Liver (tissue), 8 donors: ENCODE measurements at regions not wholly inside any gene's neighbourhood (a gene's known extent, or its start where the extent isn't known, plus 50 kb on each side); places are given as distances from the start of the nearest gene placed in this dataset.

Source experiments
- DNase-seq: peaks from one replicate; pipeline ENCODE4 v3.0.0-alpha.2; 2017; ENCODE audit warnings: low spot score
- H3K27ac ChIP-seq, 2 donors: one replicate each; pipeline ENCODE4 v1.7.0; 2013; ENCODE audit warnings: inconsistent platforms in 2 of 2, low read length in 2 of 2, control low read depth in 1 of 2, low read depth in 1 of 2, mild to moderate bottlenecking in 1 of 2
- H3K27me3 ChIP-seq, 4 donors: one replicate each; pipeline versions ENCODE4 v1.6.1 to v1.7.0; 2013; ENCODE audit warnings: low read length in 3 of 4, inconsistent platforms in 1 of 4, mild to moderate bottlenecking in 1 of 4, moderate library complexity in 1 of 4; ENCODE audit not compliant: control insufficient read depth in 4 of 4, insufficient read depth in 4 of 4
- H3K36me3 ChIP-seq, 4 donors: one replicate each; pipeline versions ENCODE4 v1.6.1 to v1.7.0; 2013; ENCODE audit warnings: low read length in 3 of 4, mild to moderate bottlenecking in 3 of 4, low read depth in 1 of 4, moderate library complexity in 1 of 4; ENCODE audit not compliant: control insufficient read depth in 4 of 4, insufficient read depth in 3 of 4
- H3K4me1 ChIP-seq, 4 donors: one replicate each; pipeline versions ENCODE4 v1.6.1 to v1.7.0; 2013; ENCODE audit warnings: low read length in 3 of 4, mild to moderate bottlenecking in 3 of 4, moderate library complexity in 1 of 4; ENCODE audit not compliant: control insufficient read depth in 4 of 4, insufficient read depth in 4 of 4
- H3K4me3 ChIP-seq, 3 donors: one replicate each; pipeline versions ENCODE4 v1.6.1 to v1.7.0; 2013; ENCODE audit warnings: low read length in 3 of 3, control low read depth in 1 of 3, low read depth in 1 of 3, mild to moderate bottlenecking in 1 of 3
- H3K9ac ChIP-seq, 2 donors: one replicate each; pipeline ENCODE4 v1.7.0; 2013; ENCODE audit warnings: low read length in 2 of 2, mild to moderate bottlenecking in 2 of 2, moderate library complexity in 2 of 2, control low read depth in 1 of 2, low read depth in 1 of 2
- H3K9me3 ChIP-seq, 4 donors: one replicate each; pipeline versions ENCODE4 v1.6.1 to v1.7.0; 2013; ENCODE audit warnings: low read length in 3 of 4; ENCODE audit not compliant: control insufficient read depth in 4 of 4
- ATF3 ChIP-seq: IDR thresholded peaks from 2 replicates; pipeline ENCODE4 v1.6.1; 2016; ENCODE audit warnings: antibody characterized with exemption
- CTCF ChIP-seq: fragments of 150-350 bp; IDR thresholded peaks from 2 replicates; pipeline ENCODE4 v1.5.1; 2017; ENCODE audit warnings: improper control_type of control experiment, low read depth, low read length; ENCODE audit not compliant: missing input control
- EGR1 ChIP-seq, 2 donors: IDR thresholded peaks; 2 replicates each; pipeline ENCODE4 v1.6.1; 2016 to 2018; ENCODE audit warnings: antibody characterized with exemption in 2 of 2, low read depth in 2 of 2
- FOXA1 ChIP-seq: IDR thresholded peaks from 2 replicates; pipeline ENCODE4 v1.6.1; 2016; ENCODE audit warnings: antibody characterized with exemption
- FOXA2 ChIP-seq: IDR thresholded peaks from 2 replicates; pipeline ENCODE4 v1.6.1; 2016; ENCODE audit warnings: antibody characterized with exemption
- GABPA ChIP-seq, 2 donors: IDR thresholded peaks in 1 of 2; conservative IDR thresholded peaks in 1 of 2; 2 replicates each; pipeline ENCODE4 v1.6.1; 2016; ENCODE audit warnings: antibody characterized with exemption in 2 of 2, mild to moderate bottlenecking in 1 of 2, moderate library complexity in 1 of 2
- HNF4A ChIP-seq, 2 donors: conservative IDR thresholded peaks; 2 replicates each; pipeline ENCODE4 v1.6.1; 2016; ENCODE audit warnings: antibody characterized with exemption in 2 of 2, mild to moderate bottlenecking in 2 of 2
- HNF4G ChIP-seq: IDR thresholded peaks from 2 replicates; pipeline ENCODE4 v1.6.1; 2016; ENCODE audit warnings: antibody characterized with exemption
- JUND ChIP-seq, 2 donors: IDR thresholded peaks; 2 replicates each; pipeline ENCODE4 v1.6.1; 2016; ENCODE audit warnings: antibody characterized with exemption in 2 of 2
- MAX ChIP-seq: IDR thresholded peaks from 2 replicates; pipeline ENCODE4 v1.6.1; 2016; ENCODE audit warnings: antibody characterized with exemption
- NR2F2 ChIP-seq: IDR thresholded peaks from 2 replicates; pipeline ENCODE4 v1.6.1; 2016; ENCODE audit warnings: antibody characterized with exemption
- RAD21 ChIP-seq, 2 donors: IDR thresholded peaks; 2 replicates each; pipeline ENCODE4 v1.6.1; 2016; ENCODE audit warnings: antibody characterized with exemption in 2 of 2, mild to moderate bottlenecking in 2 of 2
- REST ChIP-seq: IDR thresholded peaks from 2 replicates; pipeline ENCODE4 v1.6.1; 2016; ENCODE audit warnings: antibody characterized with exemption, mild to moderate bottlenecking
- RXRA ChIP-seq, 2 donors: IDR thresholded peaks; 2 replicates each; pipeline ENCODE4 v1.6.1; 2017 to 2018; ENCODE audit warnings: antibody characterized with exemption in 2 of 2, mild to moderate bottlenecking in 1 of 2
- SP1 ChIP-seq: IDR thresholded peaks from 2 replicates; pipeline ENCODE4 v1.6.1; 2018; ENCODE audit warnings: antibody characterized with exemption, mild to moderate bottlenecking
- TAF1 ChIP-seq: conservative IDR thresholded peaks from 2 replicates; pipeline ENCODE4 v1.6.1; 2016; ENCODE audit warnings: antibody characterized with exemption, mild to moderate bottlenecking
- YY1 ChIP-seq: IDR thresholded peaks from 2 replicates; pipeline ENCODE4 v1.6.1; 2016; ENCODE audit warnings: antibody characterized with exemption, mild to moderate bottlenecking
- ZBTB33 ChIP-seq: IDR thresholded peaks from 2 replicates; pipeline ENCODE4 v1.6.1; 2016; ENCODE audit warnings: antibody characterized with exemption
- WGBS: extraction: QIAGEN DNeasy Blood & Tissue Kit; methylation state at CpG from one replicate; pipeline ENCODE4 v1.1.7; 2013; 5-methylcytosine and 5-hydroxymethylcytosine counted together
- donor health status: healthy.
- donor health status: healthy.
- donor health status: healthy.
- donor health status: healthy.
- donor health status: healthy.

GRCh38 chr12:28882444-28882843, 266.6 kb upstream of the FAR2 start:
- Histone ChIP-seq H3K9me3 (no peaks in the 10 kb centered on the region), H3K4me3 (no peak overlapping the region), H3K9ac (no peak overlapping the region), H3K4me1 (no peaks in the 10 kb centered on the region), H3K27me3 (no peaks in the 10 kb centered on the region), H3K27ac (no peak overlapping the region), H3K36me3 (no peaks in the 10 kb centered on the region)
- TF ChIP-seq EGR1 (IDR thresholded peaks at IDR 0.05; ENCODE audit: low read depth in 2 of 2) = no peak
- TF ChIP-seq JUND (IDR thresholded peaks at IDR 0.05) = no peak
- no peak for TF ChIP-seq TAF1
- no peak for TF ChIP-seq CTCF
- no peak for TF ChIP-seq SP1
- TF ChIP-seq NR2F2 = no peak
- no peak for TF ChIP-seq MAX
- no peak for TF ChIP-seq HNF4A (conservative IDR thresholded peaks at IDR 0.05)
- TF ChIP-seq REST = no peak
- WGBS = 69% methylated on average over 2 of the region's 2 CpGs
- no peak for DNase-seq

GRCh38 chr12:28883406-28883997, 265.6 kb upstream of the FAR2 start:
- H3K27ac ChIP-seq = no peak overlapping the region
- H3K36me3 ChIP-seq = no peaks in the 10 kb centered on the region
- no peak for DNase-seq
- H3K27me3 ChIP-seq = no peaks in the 10 kb centered on the region
- no peaks in the 10 kb centered on the region for H3K4me1 ChIP-seq
- 62% methylated on average over 2 of the region's 2 CpGs for WGBS
- H3K9me3 ChIP-seq = no peaks in the 10 kb centered on the region
- no peak overlapping the region for H3K4me3 ChIP-seq
- H3K9ac ChIP-seq = no peak overlapping the region
- TF ChIP-seq TAF1 = no peak
- no peak for TF ChIP-seq NR2F2
- no peak for TF ChIP-seq ZBTB33
- no peak for TF ChIP-seq JUND (IDR thresholded peaks at IDR 0.05)
- TF ChIP-seq CTCF = no peak
- no peak for TF ChIP-seq HNF4A (conservative IDR thresholded peaks at IDR 0.05)
- no peak for TF ChIP-seq FOXA1
- TF ChIP-seq RXRA (IDR thresholded peaks at IDR 0.05) = no peak
- TF ChIP-seq FOXA2 = no peak
- no peak for TF ChIP-seq ATF3
- no peak for TF ChIP-seq GABPA (IDR thresholded peaks at IDR 0.05 in 1 of 2, conservative IDR thresholded peaks at IDR 0.05 in 1 of 2)
- no peak for TF ChIP-seq EGR1 (IDR thresholded peaks at IDR 0.05; ENCODE audit: low read depth in 2 of 2)
- no peak for TF ChIP-seq RAD21 (IDR thresholded peaks at IDR 0.05)
- no peak for TF ChIP-seq SP1
- no peak for TF ChIP-seq HNF4G
- no peak for TF ChIP-seq YY1
- TF ChIP-seq REST = no peak
